ENCODE measurements at regions not wholly inside any gene's neighbourhood (a gene's known extent, or its start where the extent isn't known, plus 50 kb on each side); places are given as distances from the start of the nearest gene placed in this dataset.

DNA sequence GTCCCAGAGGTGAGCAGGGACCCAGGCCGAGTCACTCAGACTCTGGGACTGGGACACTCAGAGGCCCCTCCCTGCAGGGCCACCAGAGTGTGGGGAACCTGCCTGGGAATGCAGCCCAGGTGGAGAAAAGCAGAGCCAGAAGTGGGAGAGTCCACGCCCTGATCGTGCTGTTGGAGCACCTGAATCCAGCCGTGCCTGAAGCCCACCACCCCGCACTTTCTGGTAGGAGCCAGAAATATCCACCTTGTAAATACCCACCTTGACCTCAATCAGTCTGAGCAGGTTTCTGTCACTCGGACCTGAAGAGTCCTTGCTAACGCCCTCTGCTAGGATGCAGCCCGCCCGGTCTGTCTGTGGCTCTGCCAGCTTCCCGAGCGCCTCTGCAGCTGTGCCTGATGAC lies 86.7 kb downstream of the PDGFA start:
- TF ChIP-seq, protein P1, sequence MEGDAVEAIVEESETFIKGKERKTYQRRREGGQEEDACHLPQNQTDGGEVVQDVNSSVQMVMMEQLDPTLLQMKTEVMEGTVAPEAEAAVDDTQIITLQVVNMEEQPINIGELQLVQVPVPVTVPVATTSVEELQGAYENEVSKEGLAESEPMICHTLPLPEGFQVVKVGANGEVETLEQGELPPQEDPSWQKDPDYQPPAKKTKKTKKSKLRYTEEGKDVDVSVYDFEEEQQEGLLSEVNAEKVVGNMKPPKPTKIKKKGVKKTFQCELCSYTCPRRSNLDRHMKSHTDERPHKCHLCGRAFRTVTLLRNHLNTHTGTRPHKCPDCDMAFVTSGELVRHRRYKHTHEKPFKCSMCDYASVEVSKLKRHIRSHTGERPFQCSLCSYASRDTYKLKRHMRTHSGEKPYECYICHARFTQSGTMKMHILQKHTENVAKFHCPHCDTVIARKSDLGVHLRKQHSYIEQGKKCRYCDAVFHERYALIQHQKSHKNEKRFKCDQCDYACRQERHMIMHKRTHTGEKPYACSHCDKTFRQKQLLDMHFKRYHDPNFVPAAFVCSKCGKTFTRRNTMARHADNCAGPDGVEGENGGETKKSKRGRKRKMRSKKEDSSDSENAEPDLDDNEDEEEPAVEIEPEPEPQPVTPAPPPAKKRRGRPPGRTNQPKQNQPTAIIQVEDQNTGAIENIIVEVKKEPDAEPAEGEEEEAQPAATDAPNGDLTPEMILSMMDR (IDR thresholded peaks at IDR 0.05 in 8 of 11, conservative IDR thresholded peaks at IDR 0.05 in 3 of 11), result no peak
- TF ChIP-seq POLR2AphosphoS5 (IDR thresholded peaks at IDR 0.05), result no peak
- TF ChIP-seq POLR2A (IDR thresholded peaks at IDR 0.05), result no peak
